GM18505 (cell line): ENCODE measurements at regions not wholly inside any gene's neighbourhood (a gene's known extent, or its start where the extent isn't known, plus 50 kb on each side); places are given as distances from the start of the nearest gene placed in this dataset.

Experiments
- ATAC-seq: cut with Tn5 transposase; IDR thresholded peaks from one replicate; pipeline ENCODE4 v1.9.1; 2021; ENCODE audit not compliant: unreplicated experiment
- POLR2A ChIP-seq: IDR thresholded peaks from 4 replicates; pipeline ENCODE4 v1.6.1; 2011; ENCODE audit warnings: borderline replicate concordance; ENCODE audit not compliant: insufficient read depth, insufficient read length; ENCODE audit errors: extremely low read depth

GRCh38 chr2:156031121-156031520 lies 301.4 kb downstream of the NR4A2 start:
- no peak for ATAC-seq
- TF ChIP-seq POLR2A = no peak

- peak; percentile 70 for ATAC-seq
- no peak for TF ChIP-seq POLR2A
These were observed 309.2 kb downstream of the NR4A2 start for GRCh38 chr2:156023229-156023869.

- no peak for ATAC-seq
- no peak for TF ChIP-seq POLR2A
These were observed 311.1 kb downstream of the NR4A2 start for GRCh38 chr2:156021146-156022040.

GRCh38 chr2:156019341-156019740 lies 313.2 kb downstream of the NR4A2 start:
- TF ChIP-seq POLR2A = no peak
- ATAC-seq = no peak

- TF ChIP-seq POLR2A = no peak
- no peak for ATAC-seq
These were observed 315.1 kb downstream of the NR4A2 start for GRCh38 chr2:156017341-156017885.

GRCh38 chr2:156009293-156009692 lies 323.2 kb downstream of the NR4A2 start:
- no peak for TF ChIP-seq POLR2A

GRCh38 chr2:156006721-156007618 lies 325.6 kb downstream of the NR4A2 start:
- ATAC-seq = no peak
- no peak for TF ChIP-seq POLR2A

More at GRCh38 chr2:156009293-156009692, 323.2 kb downstream of the NR4A2 start:
- no peak for ATAC-seq

GRCh38 chr2:156005999-156006712 lies 326.4 kb downstream of the NR4A2 start:
- ATAC-seq = no peak
- TF ChIP-seq POLR2A = no peak

- no peak for TF ChIP-seq POLR2A
- ATAC-seq = no peak
These were observed 327.0 kb downstream of the NR4A2 start for GRCh38 chr2:156005531-156005930.

- no peak for TF ChIP-seq POLR2A
- ATAC-seq = no peak
These were observed 328.1 kb downstream of the NR4A2 start for GRCh38 chr2:156004459-156004858.

- TF ChIP-seq POLR2A = no peak
- peak; percentile 48 for ATAC-seq
These were observed 328.7 kb downstream of the NR4A2 start for GRCh38 chr2:156003780-156004179.

GRCh38 chr2:156001851-156002250 lies 330.7 kb downstream of the NR4A2 start:
- no peak for TF ChIP-seq POLR2A
- no peak for ATAC-seq
